ENCODE measurements at regions not wholly inside any gene's neighbourhood (a gene's known extent, or its start where the extent isn't known, plus 50 kb on each side); places are given as distances from the start of the nearest gene placed in this dataset.

GRCh38 chr5:167895899-167896659 is 395.4 kb upstream of the WWC1 start:
- TF ChIP-seq POLR2A (IDR thresholded peaks at IDR 0.05) (no peak), CTCF (IDR thresholded peaks at IDR 0.05 in 4 of 5, conservative IDR thresholded peaks at IDR 0.05 in 1 of 5) (no peak)

All from gastrocnemius medialis (tissue), 4 donors.